ENCODE measurements at regions not wholly inside any gene's neighbourhood (a gene's known extent, or its start where the extent isn't known, plus 50 kb on each side); places are given as distances from the start of the nearest gene placed in this dataset.

DNA sequence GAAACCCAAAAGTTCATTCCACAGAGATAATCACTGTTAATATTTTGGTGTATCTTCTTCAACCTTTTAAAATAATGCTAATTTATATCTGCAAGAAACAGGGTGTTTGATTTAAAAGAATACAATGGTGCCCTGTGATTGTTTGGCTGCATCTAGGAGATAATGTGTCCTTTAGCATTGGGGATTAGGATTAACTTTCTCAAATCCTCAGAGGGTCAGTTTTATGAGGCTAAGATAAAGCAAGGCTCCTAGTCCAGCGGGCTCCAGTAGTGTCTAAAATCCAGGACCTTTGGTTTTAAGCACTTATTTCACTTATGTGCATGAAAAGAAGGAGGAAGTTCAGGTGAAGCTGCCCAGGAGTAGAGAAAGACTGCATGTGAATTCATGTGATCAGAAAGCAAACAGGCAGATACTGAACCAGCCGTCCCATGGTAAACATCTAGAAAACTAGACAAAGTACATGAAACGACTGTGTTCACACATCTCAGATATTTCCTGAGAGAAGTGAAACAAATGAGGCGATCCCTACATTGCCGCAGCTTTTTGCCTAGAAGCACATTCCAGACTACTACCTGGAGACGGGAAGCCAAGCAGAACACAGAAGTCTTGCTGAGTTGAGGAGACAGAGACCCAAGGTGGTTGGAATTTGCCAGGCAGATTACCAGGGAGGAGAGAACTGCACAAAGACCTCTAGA, 129.1 kb upstream of the MAX start (continued):
- TF ChIP-seq TBX2 (CRISPR knock-in tag; IDR thresholded peaks at IDR 0.05; ENCODE audit: borderline replicate concordance) (peak; percentile 56; the same call in 1 of the 2 replicates), RORA (CRISPR knock-in tag; IDR thresholded peaks at IDR 0.05) (no peak), ZNF660 (CRISPR knock-in tag; IDR thresholded peaks at IDR 0.05; ENCODE audit: borderline replicate concordance, low read depth) (no peak), PCBP1 (IDR thresholded peaks at IDR 0.05; ENCODE audit: borderline replicate concordance, low read depth, low read length) (no peak), ZNF747 (CRISPR knock-in tag; IDR thresholded peaks at IDR 0.05; ENCODE audit: borderline replicate concordance) (no peak), SP1 (IDR thresholded peaks at IDR 0.05) (no peak), SP1 (CRISPR knock-in tag; IDR thresholded peaks at IDR 0.05) (no peak)
- TF ChIP-seq, protein P1, sequence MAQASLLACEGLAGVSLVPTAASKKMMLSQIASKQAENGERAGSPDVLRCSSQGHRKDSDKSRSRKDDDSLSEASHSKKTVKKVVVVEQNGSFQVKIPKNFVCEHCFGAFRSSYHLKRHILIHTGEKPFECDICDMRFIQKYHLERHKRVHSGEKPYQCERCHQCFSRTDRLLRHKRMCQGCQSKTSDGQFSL (CRISPR knock-in tag; IDR thresholded peaks at IDR 0.05) = no peak
- TF ChIP-seq, protein P2, sequence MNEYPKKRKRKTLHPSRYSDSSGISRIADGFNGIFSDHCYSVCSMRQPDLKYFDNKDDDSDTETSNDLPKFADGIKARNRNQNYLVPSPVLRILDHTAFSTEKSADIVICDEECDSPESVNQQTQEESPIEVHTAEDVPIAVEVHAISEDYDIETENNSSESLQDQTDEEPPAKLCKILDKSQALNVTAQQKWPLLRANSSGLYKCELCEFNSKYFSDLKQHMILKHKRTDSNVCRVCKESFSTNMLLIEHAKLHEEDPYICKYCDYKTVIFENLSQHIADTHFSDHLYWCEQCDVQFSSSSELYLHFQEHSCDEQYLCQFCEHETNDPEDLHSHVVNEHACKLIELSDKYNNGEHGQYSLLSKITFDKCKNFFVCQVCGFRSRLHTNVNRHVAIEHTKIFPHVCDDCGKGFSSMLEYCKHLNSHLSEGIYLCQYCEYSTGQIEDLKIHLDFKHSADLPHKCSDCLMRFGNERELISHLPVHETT (CRISPR knock-in tag; conservative IDR thresholded peaks at IDR 0.05) = no peak
- TF ChIP-seq, protein P3, sequence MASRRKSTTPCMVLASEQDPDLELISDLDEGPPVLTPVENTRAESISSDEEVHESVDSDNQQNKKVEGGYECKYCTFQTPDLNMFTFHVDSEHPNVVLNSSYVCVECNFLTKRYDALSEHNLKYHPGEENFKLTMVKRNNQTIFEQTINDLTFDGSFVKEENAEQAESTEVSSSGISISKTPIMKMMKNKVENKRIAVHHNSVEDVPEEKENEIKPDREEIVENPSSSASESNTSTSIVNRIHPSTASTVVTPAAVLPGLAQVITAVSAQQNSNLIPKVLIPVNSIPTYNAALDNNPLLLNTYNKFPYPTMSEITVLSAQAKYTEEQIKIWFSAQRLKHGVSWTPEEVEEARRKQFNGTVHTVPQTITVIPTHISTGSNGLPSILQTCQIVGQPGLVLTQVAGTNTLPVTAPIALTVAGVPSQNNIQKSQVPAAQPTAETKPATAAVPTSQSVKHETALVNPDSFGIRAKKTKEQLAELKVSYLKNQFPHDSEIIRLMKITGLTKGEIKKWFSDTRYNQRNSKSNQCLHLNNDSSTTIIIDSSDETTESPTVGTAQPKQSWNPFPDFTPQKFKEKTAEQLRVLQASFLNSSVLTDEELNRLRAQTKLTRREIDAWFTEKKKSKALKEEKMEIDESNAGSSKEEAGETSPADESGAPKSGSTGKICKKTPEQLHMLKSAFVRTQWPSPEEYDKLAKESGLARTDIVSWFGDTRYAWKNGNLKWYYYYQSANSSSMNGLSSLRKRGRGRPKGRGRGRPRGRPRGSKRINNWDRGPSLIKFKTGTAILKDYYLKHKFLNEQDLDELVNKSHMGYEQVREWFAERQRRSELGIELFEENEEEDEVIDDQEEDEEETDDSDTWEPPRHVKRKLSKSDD (CRISPR knock-in tag; IDR thresholded peaks at IDR 0.05; ENCODE audit: low read depth) = no peak
- TF ChIP-seq, protein P4, sequence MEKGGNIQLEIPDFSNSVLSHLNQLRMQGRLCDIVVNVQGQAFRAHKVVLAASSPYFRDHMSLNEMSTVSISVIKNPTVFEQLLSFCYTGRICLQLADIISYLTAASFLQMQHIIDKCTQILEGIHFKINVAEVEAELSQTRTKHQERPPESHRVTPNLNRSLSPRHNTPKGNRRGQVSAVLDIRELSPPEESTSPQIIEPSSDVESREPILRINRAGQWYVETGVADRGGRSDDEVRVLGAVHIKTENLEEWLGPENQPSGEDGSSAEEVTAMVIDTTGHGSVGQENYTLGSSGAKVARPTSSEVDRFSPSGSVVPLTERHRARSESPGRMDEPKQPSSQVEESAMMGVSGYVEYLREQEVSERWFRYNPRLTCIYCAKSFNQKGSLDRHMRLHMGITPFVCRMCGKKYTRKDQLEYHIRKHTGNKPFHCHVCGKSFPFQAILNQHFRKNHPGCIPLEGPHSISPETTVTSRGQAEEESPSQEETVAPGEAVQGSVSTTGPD (CRISPR knock-in tag; IDR thresholded peaks at IDR 0.05) = no peak
- TF ChIP-seq, protein P5, sequence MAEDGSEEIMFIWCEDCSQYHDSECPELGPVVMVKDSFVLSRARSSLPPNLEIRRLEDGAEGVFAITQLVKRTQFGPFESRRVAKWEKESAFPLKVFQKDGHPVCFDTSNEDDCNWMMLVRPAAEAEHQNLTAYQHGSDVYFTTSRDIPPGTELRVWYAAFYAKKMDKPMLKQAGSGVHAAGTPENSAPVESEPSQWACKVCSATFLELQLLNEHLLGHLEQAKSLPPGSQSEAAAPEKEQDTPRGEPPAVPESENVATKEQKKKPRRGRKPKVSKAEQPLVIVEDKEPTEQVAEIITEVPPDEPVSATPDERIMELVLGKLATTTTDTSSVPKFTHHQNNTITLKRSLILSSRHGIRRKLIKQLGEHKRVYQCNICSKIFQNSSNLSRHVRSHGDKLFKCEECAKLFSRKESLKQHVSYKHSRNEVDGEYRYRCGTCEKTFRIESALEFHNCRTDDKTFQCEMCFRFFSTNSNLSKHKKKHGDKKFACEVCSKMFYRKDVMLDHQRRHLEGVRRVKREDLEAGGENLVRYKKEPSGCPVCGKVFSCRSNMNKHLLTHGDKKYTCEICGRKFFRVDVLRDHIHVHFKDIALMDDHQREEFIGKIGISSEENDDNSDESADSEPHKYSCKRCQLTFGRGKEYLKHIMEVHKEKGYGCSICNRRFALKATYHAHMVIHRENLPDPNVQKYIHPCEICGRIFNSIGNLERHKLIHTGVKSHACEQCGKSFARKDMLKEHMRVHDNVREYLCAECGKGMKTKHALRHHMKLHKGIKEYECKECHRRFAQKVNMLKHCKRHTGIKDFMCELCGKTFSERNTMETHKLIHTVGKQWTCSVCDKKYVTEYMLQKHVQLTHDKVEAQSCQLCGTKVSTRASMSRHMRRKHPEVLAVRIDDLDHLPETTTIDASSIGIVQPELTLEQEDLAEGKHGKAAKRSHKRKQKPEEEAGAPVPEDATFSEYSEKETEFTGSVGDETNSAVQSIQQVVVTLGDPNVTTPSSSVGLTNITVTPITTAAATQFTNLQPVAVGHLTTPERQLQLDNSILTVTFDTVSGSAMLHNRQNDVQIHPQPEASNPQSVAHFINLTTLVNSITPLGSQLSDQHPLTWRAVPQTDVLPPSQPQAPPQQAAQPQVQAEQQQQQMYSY (CRISPR knock-in tag; IDR thresholded peaks at IDR 0.05) = no peak
- TF ChIP-seq, protein P6, sequence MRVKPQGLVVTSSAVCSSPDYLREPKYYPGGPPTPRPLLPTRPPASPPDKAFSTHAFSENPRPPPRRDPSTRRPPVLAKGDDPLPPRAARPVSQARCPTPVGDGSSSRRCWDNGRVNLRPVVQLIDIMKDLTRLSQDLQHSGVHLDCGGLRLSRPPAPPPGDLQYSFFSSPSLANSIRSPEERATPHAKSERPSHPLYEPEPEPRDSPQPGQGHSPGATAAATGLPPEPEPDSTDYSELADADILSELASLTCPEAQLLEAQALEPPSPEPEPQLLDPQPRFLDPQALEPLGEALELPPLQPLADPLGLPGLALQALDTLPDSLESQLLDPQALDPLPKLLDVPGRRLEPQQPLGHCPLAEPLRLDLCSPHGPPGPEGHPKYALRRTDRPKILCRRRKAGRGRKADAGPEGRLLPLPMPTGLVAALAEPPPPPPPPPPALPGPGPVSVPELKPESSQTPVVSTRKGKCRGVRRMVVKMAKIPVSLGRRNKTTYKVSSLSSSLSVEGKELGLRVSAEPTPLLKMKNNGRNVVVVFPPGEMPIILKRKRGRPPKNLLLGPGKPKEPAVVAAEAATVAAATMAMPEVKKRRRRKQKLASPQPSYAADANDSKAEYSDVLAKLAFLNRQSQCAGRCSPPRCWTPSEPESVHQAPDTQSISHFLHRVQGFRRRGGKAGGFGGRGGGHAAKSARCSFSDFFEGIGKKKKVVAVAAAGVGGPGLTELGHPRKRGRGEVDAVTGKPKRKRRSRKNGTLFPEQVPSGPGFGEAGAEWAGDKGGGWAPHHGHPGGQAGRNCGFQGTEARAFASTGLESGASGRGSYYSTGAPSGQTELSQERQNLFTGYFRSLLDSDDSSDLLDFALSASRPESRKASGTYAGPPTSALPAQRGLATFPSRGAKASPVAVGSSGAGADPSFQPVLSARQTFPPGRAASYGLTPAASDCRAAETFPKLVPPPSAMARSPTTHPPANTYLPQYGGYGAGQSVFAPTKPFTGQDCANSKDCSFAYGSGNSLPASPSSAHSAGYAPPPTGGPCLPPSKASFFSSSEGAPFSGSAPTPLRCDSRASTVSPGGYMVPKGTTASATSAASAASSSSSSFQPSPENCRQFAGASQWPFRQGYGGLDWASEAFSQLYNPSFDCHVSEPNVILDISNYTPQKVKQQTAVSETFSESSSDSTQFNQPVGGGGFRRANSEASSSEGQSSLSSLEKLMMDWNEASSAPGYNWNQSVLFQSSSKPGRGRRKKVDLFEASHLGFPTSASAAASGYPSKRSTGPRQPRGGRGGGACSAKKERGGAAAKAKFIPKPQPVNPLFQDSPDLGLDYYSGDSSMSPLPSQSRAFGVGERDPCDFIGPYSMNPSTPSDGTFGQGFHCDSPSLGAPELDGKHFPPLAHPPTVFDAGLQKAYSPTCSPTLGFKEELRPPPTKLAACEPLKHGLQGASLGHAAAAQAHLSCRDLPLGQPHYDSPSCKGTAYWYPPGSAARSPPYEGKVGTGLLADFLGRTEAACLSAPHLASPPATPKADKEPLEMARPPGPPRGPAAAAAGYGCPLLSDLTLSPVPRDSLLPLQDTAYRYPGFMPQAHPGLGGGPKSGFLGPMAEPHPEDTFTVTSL (CRISPR knock-in tag; IDR thresholded peaks at IDR 0.05; ENCODE audit: borderline replicate concordance) = no peak
